SK-N-MC (cell line): ENCODE measurements at regions not wholly inside any gene's neighbourhood (a gene's known extent, or its start where the extent isn't known, plus 50 kb on each side); places are given as distances from the start of the nearest gene placed in this dataset.

Source experiments
- DNase-seq: peaks from one replicate; pipeline ENCODE4 v3.0.0-alpha.2; 2011; ENCODE audit warnings: low read depth, low spot score
- H3K27ac ChIP-seq: fragments of 200-600 bp; sonication (generic); 2 replicates; pipeline ENCODE4 v1.5.1; 2016; ENCODE audit warnings: mixed run types
- H3K36me3 ChIP-seq: fragments of 200-600 bp; sonication (generic); 2 replicates; pipeline ENCODE4 v1.6.1; 2017; ENCODE audit warnings: antibody characterized with exemption, low read length, mixed read lengths; ENCODE audit not compliant: insufficient read depth
- H3K4me3 ChIP-seq: fragments of 200-600 bp; sonication (generic); 2 replicates; pipeline ENCODE4 v1.5.1; 2016
- H3K9ac ChIP-seq: fragments of 200-600 bp; sonication (generic); 2 replicates; pipeline ENCODE4 v1.8.0; 2017; ENCODE audit warnings: mixed run types, mixed read lengths; ENCODE audit not compliant: insufficient read length
- H3K9me3 ChIP-seq: fragments of 200-600 bp; sonication (generic); 2 replicates; pipeline ENCODE4 v1.6.1; 2017; ENCODE audit warnings: low read depth, mild to moderate bottlenecking, antibody characterized with exemption, low read length, moderate library complexity, mixed read lengths
- EZH2 ChIP-seq: fragments of 200-600 bp; sonication (generic); IDR thresholded peaks from one replicate; pipeline ENCODE4 v1.6.1; 2017; ENCODE audit warnings: antibody characterized with exemption
- FOXP2 ChIP-seq: optimal IDR thresholded peaks from 2 replicates; pipeline ENCODE3; 2011; ENCODE audit warnings: mild to moderate bottlenecking, moderate library complexity; ENCODE audit not compliant: insufficient read depth; ENCODE audit errors: extremely low read length, control extremely low read depth
- POLR2AphosphoS5 ChIP-seq: IDR thresholded peaks from 2 replicates; pipeline ENCODE4 v1.6.1; 2012; ENCODE audit warnings: mild to moderate bottlenecking, low read depth, low read length, borderline replicate concordance

GRCh38 chrX:82038793-82039192 is 836.9 kb downstream of the SH3BGRL start:
- TF ChIP-seq POLR2AphosphoS5 (no peak), FOXP2 (no peak), EZH2 (no peak)
- DNase-seq: no peak
- no peak overlapping the region for H3K9ac ChIP-seq
- H3K27ac ChIP-seq: no peak overlapping the region
- H3K4me3 ChIP-seq: no peak overlapping the region
- H3K9me3 ChIP-seq: no peaks in the 10 kb centered on the region
- H3K36me3 ChIP-seq: no peaks in the 10 kb centered on the region

GRCh38 chrX:82041034-82041433 is 839.1 kb downstream of the SH3BGRL start:
- Histone ChIP-seq H3K9ac (no peak overlapping the region), H3K4me3 (no peak overlapping the region), H3K36me3 (no peaks in the 10 kb centered on the region), H3K9me3 (no peaks in the 10 kb centered on the region), H3K27ac (no peak overlapping the region)
- no peak for DNase-seq
- TF ChIP-seq FOXP2: no peak
- TF ChIP-seq EZH2: no peak
- TF ChIP-seq POLR2AphosphoS5: no peak

- Histone ChIP-seq H3K4me3 (no peak overlapping the region), H3K9me3 (no peaks in the 10 kb centered on the region), H3K27ac (no peak overlapping the region), H3K9ac (no peak overlapping the region), H3K36me3 (no peaks in the 10 kb centered on the region)
- TF ChIP-seq POLR2AphosphoS5: no peak
- TF ChIP-seq EZH2: no peak
- no peak for TF ChIP-seq FOXP2
- DNase-seq: no peak
Measured at GRCh38 chrX:82058728-82059127, 856.8 kb downstream of the SH3BGRL start.

GRCh38 chrX:82070948-82071347 is 869.0 kb downstream of the SH3BGRL start:
- TF ChIP-seq POLR2AphosphoS5 (no peak), FOXP2 (no peak), EZH2 (no peak)
- no peaks in the 10 kb centered on the region for H3K9me3 ChIP-seq
- no peak for DNase-seq

GRCh38 chrX:82081027-82081426 is 879.1 kb downstream of the SH3BGRL start:
- no peak for DNase-seq
- H3K9ac ChIP-seq: no peak overlapping the region
- no peak for TF ChIP-seq FOXP2
- TF ChIP-seq POLR2AphosphoS5: no peak
- TF ChIP-seq EZH2: no peak

More at GRCh38 chrX:82070948-82071347, 869.0 kb downstream of the SH3BGRL start:
- Histone ChIP-seq H3K9ac (no peak overlapping the region), H3K36me3 (no peaks in the 10 kb centered on the region), H3K4me3 (no peak overlapping the region), H3K27ac (no peak overlapping the region)

GRCh38 chrX:82087699-82088098 is 885.8 kb downstream of the SH3BGRL start:
- DNase-seq: no peak
- Histone ChIP-seq H3K4me3 (no peak overlapping the region), H3K9ac (no peak overlapping the region), H3K9me3 (no peaks in the 10 kb centered on the region), H3K36me3 (no peaks in the 10 kb centered on the region), H3K27ac (no peak overlapping the region)
- TF ChIP-seq POLR2AphosphoS5 (no peak), EZH2 (no peak), FOXP2 (no peak)

More at GRCh38 chrX:82081027-82081426, 879.1 kb downstream of the SH3BGRL start:
- no peaks in the 10 kb centered on the region for H3K36me3 ChIP-seq
- no peaks in the 10 kb centered on the region for H3K9me3 ChIP-seq
- no peak overlapping the region for H3K4me3 ChIP-seq
- no peak overlapping the region for H3K27ac ChIP-seq

GRCh38 chrX:82092307-82092706 is 890.4 kb downstream of the SH3BGRL start:
- TF ChIP-seq POLR2AphosphoS5 (no peak), FOXP2 (no peak), EZH2 (no peak)
- DNase-seq: no peak
- H3K4me3 ChIP-seq: no peak overlapping the region
- no peak overlapping the region for H3K27ac ChIP-seq
- no peaks in the 10 kb centered on the region for H3K36me3 ChIP-seq
- no peaks in the 10 kb centered on the region for H3K9me3 ChIP-seq
- no peak overlapping the region for H3K9ac ChIP-seq

GRCh38 chrX:82125103-82125502 is 923.2 kb downstream of the SH3BGRL start:
- no peak overlapping the region for H3K9ac ChIP-seq
- DNase-seq: no peak
- no peaks in the 10 kb centered on the region for H3K9me3 ChIP-seq
- H3K36me3 ChIP-seq: no peaks in the 10 kb centered on the region
- no peak overlapping the region for H3K27ac ChIP-seq
- H3K4me3 ChIP-seq: no peak overlapping the region
- TF ChIP-seq POLR2AphosphoS5 (no peak), FOXP2 (no peak), EZH2 (no peak)
